ENCODE measurements at regions not wholly inside any gene's neighbourhood (a gene's known extent, or its start where the extent isn't known, plus 50 kb on each side); places are given as distances from the start of the nearest gene placed in this dataset.

DNA sequence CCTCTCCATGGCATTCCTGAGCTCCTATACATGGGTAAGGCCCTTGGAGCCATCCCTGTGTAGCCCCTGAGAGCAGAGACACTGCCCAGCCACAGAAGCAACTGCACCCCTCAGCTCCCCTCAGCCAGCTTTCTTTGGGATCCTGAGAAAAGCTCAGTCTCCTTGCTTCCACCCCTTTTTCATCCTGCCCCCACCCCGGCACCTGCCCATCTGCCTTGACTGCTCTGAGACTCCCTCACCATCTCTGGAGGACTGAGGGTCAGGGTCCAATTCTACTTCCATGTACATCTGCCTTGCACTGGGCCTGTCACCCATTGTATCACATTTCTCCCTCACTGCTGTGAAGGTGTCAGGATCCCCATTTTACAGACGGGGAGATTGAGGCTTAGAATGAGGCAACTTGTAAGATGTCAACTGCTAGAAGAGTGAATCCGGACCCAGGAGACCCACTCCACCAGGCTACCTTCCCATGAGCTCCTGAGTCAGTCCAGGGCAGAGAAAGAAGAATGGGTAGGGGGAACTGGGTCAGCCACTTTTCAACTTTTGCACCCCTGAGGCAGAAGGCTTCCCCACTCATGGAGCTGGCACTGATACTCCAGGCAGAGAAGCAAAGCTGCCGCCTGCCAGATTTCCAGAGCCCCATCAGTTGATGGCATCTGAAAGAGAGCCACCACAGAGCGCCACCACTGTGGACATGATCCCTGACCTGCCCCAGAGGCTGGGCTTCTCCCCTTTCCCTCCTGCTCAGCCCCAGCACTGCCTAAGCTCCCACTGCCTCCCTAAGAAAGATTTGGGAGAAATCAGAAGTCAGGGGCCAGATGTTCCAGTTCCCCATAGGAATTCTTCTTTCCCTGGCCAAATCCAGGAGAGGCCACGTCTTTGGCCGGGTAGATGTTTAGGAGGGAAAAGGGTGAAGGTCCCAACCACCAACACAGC is 135.4 kb downstream of the TMEM132E start:
- no peak overlapping the region for H3K4me3 ChIP-seq
- no peak for DNase-seq (ENCODE audit: low spot score)
- no peak overlapping the region for H3K27ac ChIP-seq
- TF ChIP-seq, protein P1, sequence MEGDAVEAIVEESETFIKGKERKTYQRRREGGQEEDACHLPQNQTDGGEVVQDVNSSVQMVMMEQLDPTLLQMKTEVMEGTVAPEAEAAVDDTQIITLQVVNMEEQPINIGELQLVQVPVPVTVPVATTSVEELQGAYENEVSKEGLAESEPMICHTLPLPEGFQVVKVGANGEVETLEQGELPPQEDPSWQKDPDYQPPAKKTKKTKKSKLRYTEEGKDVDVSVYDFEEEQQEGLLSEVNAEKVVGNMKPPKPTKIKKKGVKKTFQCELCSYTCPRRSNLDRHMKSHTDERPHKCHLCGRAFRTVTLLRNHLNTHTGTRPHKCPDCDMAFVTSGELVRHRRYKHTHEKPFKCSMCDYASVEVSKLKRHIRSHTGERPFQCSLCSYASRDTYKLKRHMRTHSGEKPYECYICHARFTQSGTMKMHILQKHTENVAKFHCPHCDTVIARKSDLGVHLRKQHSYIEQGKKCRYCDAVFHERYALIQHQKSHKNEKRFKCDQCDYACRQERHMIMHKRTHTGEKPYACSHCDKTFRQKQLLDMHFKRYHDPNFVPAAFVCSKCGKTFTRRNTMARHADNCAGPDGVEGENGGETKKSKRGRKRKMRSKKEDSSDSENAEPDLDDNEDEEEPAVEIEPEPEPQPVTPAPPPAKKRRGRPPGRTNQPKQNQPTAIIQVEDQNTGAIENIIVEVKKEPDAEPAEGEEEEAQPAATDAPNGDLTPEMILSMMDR (IDR thresholded peaks at IDR 0.05), result no peak

DNA sequence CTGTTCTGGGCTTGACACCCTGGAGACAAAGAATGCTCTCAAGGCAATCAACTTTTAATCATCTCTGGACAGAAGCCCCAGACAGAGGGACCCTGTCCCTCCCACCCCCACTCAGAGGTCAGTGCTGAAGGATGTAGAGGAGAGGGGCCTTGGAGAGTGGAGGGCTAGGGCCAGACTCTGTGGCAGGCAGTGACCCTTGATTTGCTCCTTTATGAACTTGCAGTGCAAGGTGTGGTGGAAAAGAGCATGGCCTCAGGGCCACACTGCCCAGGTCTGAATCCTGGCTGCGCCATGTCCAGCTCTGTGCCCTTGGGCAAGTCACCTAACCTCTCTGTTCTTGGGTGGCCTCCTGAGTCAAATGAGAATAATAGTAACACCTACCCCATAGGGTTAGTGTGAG is 134.3 kb downstream of the TMEM132E start:
- TF ChIP-seq, protein P1 (IDR thresholded peaks at IDR 0.05), result no peak
- no peak for DNase-seq (ENCODE audit: low spot score)
- H3K4me3 ChIP-seq, result no peak overlapping the region
- H3K27ac ChIP-seq, result no peak overlapping the region

DNA sequence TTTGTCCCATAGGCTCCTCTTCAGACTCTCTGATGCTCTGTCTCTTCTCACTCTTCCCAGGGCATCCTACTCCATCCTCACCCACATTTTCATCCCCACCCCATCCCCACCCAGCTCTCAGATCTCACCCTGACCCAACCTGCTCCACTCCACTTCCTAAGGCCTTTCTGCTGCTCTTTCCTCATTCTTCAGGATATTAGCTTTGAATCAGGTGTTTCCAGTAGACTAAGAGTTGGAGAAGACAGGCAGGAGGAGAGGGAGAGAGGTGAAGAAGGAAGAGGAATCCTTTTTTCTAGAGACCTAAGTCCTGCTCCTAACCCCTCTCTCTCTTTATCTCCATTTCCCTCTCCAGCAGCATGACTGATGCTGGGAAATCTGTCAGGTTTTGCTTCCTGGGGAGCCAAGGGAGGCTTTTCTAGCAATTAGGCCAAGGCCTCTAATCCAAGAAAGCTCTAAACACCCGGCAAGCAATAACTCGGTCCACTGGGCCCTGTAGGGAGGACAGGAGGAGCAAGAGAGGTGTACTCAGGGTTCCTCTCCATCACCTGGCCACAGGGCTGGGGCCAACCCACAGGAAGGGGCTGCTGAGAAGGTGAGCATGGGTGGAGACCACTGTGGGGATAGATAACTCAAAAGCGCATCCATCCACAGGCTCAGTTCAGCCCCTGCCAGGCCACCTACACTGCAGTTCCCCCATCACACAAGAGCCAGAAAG is 133.3 kb downstream of the TMEM132E start:
- no peak overlapping the region for H3K27ac ChIP-seq
- no peak for DNase-seq (ENCODE audit: low spot score)

DNA sequence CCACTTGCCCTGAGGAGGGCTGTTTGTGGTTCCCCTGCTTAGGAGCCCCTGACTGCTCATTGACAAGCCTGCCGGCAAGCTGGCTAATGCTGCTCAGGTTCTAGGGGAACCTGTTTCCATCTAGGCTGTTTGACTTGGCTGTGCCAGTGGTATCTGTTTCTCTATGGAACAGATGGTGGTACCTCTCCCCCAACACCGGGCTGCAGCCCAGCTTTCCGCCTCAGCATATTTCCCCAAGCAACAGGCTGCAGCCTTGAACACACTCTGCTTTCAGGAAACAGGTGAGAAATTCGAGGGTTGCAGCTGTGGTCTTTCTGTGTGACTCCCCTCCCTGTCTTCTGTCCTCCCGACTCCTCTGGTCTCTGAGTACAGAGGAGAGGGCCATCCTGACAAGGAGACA is 132.3 kb downstream of the TMEM132E start:
- Histone ChIP-seq H3K27ac (no peak overlapping the region), H3K4me3 (no peak overlapping the region)
- no peak for DNase-seq (ENCODE audit: low spot score)
- TF ChIP-seq, protein P1 (IDR thresholded peaks at IDR 0.05), result no peak

More for the DNA sequence above, 133.3 kb downstream of the TMEM132E start:
- no peak overlapping the region for H3K4me3 ChIP-seq
- TF ChIP-seq, protein P1 (IDR thresholded peaks at IDR 0.05), result no peak

DNA sequence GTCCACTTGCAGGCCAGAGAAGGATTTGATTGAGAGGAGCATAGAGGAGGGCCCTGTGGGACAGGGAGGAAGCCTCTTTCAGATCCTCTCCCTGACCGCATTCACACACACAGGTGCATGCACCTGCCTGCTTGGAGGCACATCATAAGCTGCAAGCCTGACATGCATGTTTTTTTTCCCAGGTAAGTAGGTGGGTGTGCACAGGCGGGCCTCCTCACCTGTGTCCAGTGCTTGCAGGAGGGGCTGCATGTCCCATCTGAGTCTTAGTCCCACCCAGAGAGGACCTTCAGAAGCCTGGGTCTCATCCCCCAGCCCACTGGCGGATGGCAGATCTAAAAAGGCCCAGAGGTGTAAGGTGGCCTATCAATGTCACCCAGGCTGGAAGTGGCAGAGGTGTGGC is 130.8 kb downstream of the TMEM132E start:
- Histone ChIP-seq H3K27ac (no peak overlapping the region), H3K4me3 (no peak overlapping the region)
- TF ChIP-seq, protein P1 (IDR thresholded peaks at IDR 0.05), result no peak
- no peak for DNase-seq (ENCODE audit: low spot score)

DNA sequence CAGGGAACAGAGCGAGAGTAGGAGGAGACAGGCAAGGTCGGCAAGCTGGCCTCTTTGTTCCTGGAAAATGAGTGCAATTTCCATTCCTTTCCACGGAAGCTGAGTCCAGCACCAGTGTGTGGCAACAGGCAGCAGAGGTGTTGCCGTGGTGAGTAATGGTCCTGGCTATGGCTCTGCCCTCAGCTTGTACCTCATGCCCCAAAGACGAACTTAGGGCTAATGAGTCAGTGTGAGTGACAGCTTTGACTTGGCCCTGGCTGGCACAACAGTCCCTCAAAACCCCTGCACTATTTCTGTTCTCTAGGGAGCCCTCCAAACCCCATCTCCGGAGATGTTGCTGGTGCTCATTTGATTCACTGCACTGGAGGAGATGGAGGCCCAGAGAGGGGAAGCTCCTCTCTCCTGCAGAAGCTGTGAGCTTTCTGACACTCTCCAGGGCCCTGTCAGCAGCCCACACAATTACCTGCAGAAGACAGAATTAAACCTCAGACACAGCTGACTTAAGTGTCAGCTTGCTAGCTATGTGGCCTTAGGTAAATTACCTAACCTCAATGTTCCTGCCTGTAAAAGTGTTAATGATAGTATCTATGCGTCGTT is 129.9 kb downstream of the TMEM132E start:
- DNase-seq (ENCODE audit: low spot score), result no peak
- H3K4me3 ChIP-seq, result no peak overlapping the region

More for the DNA sequence above, 129.9 kb downstream of the TMEM132E start:
- no peak overlapping the region for H3K27ac ChIP-seq
- TF ChIP-seq, protein P1 (IDR thresholded peaks at IDR 0.05), result no peak

Measured in coronary artery (tissue), 2 donors.